ENCODE measurements at regions not wholly inside any gene's neighbourhood (a gene's known extent, or its start where the extent isn't known, plus 50 kb on each side); places are given as distances from the start of the nearest gene placed in this dataset.

GRCh38 chr6:85250586-85251220, 199.2 kb upstream of the NT5E start:
- CTCF ChIA-PET: no interaction called here
- Histone ChIP-seq H2AFZ (replicated peaks; ENCODE audit: low read length, poor library complexity) (no peak overlapping the region), H3K79me1 (ENCODE audit: low read depth in 1 of 2, low read length in 2 of 2) (no peaks in the 10 kb centered on the region), H3K4ac (ENCODE audit: low read depth, low read length) (no peak overlapping the region), H2BK120ac (ENCODE audit: low read depth, low read length) (no peak overlapping the region), H4K8ac (ENCODE audit: low read depth in 2 of 2, low read length in 2 of 2) (no peak overlapping the region), H3K27ac (ENCODE audit: insufficient read depth, low read length) (no peak overlapping the region), H4K20me1 (ENCODE audit: insufficient read depth, low read length) (no peaks in the 10 kb centered on the region), H3K4me1 (ENCODE audit: control insufficient read depth, insufficient read depth, low read length) (no peaks in the 10 kb centered on the region), H3K23ac (ENCODE audit: low read depth, low read length) (no peak overlapping the region), H2BK15ac (ENCODE audit: low read depth, low read length) (no peak overlapping the region), H2AK9ac (replicated peaks; ENCODE audit: low read depth, low read length, poor library complexity) (no peak overlapping the region), H3K4me3 (ENCODE audit: insufficient read depth, low read depth, low read length) (no peak overlapping the region), H4K5ac (ENCODE audit: low read depth, low read length) (no peak overlapping the region), H4K91ac (ENCODE audit: insufficient read depth, low read depth, low read length) (no peak overlapping the region), H3K27me3 (ENCODE audit: control insufficient read depth, insufficient read depth, low read length) (no peaks in the 10 kb centered on the region), H3K9ac (ENCODE audit: low read depth, low read length) (no peak overlapping the region), H2BK5ac (ENCODE audit: low read depth, low read length, poor library complexity, severe bottlenecking) (no peak overlapping the region), H2BK20ac (ENCODE audit: low read depth, low read length) (no peak overlapping the region), H2AK5ac (ENCODE audit: low read depth, low read length) (no peak overlapping the region), H3K14ac (replicated peaks; ENCODE audit: low read depth, low read length) (no peak overlapping the region), H3K9me1 (ENCODE audit: insufficient read depth, low read length) (no peaks in the 10 kb centered on the region), H3K9me3 (ENCODE audit: control insufficient read depth, insufficient read depth, low read length) (no peaks in the 10 kb centered on the region), H3K36me3 (ENCODE audit: control insufficient read depth, insufficient read depth, low read length) (no peaks in the 10 kb centered on the region), H3K4me2 (ENCODE audit: low read depth, low read length) (no peak overlapping the region), H3K56ac (ENCODE audit: extremely low read depth, insufficient read depth, low read length) (no peak overlapping the region), H3K18ac (ENCODE audit: low read depth, low read length) (no peak overlapping the region)
- ATAC-seq (ENCODE audit: low read depth) (no peak), DNase-seq (no peak)
- no CpG with 5 or more reads among the region's 5 CpGs for WGBS, 2 experiments (ENCODE audit: extremely low coverage in 2 of 2, insufficient read length in 1 of 2)
- POLR2A ChIA-PET (ENCODE audit: unreplicated experiment): no interaction called here
- dilution Hi-C loops (cut with HindIII; ENCODE audit: low sequenced_read_pairs, unreplicated experiment) (no loop called here), in situ Hi-C loops (cut with MboI; ENCODE audit: low sequenced_read_pairs) (no loop called here), intact Hi-C loops (cut with micrococcal nuclease) (no loop called here)
- TF ChIP-seq CHD1 (IDR thresholded peaks at IDR 0.05; ENCODE audit: low read depth, low read length): no peak
- TF ChIP-seq BHLHE40 (IDR thresholded peaks at IDR 0.05; ENCODE audit: low read depth, low read length): no peak
- no peak for TF ChIP-seq MXI1 (IDR thresholded peaks at IDR 0.05; ENCODE audit: borderline replicate concordance, low read depth, low read length)
- no peak for TF ChIP-seq ELK1 (IDR thresholded peaks at IDR 0.05; ENCODE audit: borderline replicate concordance, low read depth, low read length)
- no peak for TF ChIP-seq FOS (IDR thresholded peaks at IDR 0.05; ENCODE audit: low read depth, low read length)
- TF ChIP-seq MAZ (IDR thresholded peaks at IDR 0.05; ENCODE audit: borderline replicate concordance, low read depth, low read length): no peak
- TF ChIP-seq RCOR1 (IDR thresholded peaks at IDR 0.05; ENCODE audit: insufficient replicate concordance, low read length): no peak
- TF ChIP-seq CTCF (conservative IDR thresholded peaks at IDR 0.05; ENCODE audit: low read depth, low read length): no peak
- TF ChIP-seq SMC3 (IDR thresholded peaks at IDR 0.05; ENCODE audit: low read depth, low read length): no peak
- TF ChIP-seq MAFK (IDR thresholded peaks at IDR 0.05; ENCODE audit: low read depth, low read length): no peak
- no peak for TF ChIP-seq POLR2A (IDR thresholded peaks at IDR 0.05; ENCODE audit: low read depth, low read length)
- no peak for TF ChIP-seq NFE2L2 (IDR thresholded peaks at IDR 0.05; ENCODE audit: low read depth, low read length)
- no peak for TF ChIP-seq RAD21 (IDR thresholded peaks at IDR 0.05; ENCODE audit: low read length)
- no peak for TF ChIP-seq CEBPB (IDR thresholded peaks at IDR 0.05; ENCODE audit: low read depth, low read length)
- TF ChIP-seq RFX5 (IDR thresholded peaks at IDR 0.05; ENCODE audit: low read depth, low read length): no peak
- TF ChIP-seq USF2 (IDR thresholded peaks at IDR 0.05; ENCODE audit: low read depth, low read length): no peak
- no TSS peak for BruUV-seq (replicated peaks)

All from IMR-90 (cell line).